ENCODE measurements at regions not wholly inside any gene's neighbourhood (a gene's known extent, or its start where the extent isn't known, plus 50 kb on each side); places are given as distances from the start of the nearest gene placed in this dataset.
A peak's percentile ranks its signal among the peaks of the same experiment; 100 is the strongest.

DNA sequence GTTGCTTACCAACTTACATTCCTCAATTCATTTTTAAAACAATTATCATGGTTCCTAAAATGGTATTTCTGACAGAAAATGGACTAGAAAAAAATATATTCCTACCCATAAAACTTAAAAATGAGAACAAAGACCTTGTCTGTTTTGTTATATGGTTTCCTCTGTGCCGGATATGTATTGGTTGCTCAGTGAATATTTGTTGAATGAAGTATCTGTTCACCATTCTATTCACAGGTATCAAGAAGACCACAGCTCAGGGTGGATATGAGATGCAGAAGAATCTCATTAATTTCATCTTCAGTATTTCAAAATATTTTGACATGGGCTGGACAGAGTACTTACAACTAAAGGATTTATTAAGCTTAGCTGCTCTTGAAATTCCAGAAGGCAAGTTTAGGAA lies 58.1 kb downstream of the TUSC7 start:
- DNase-seq = no peak

DNA sequence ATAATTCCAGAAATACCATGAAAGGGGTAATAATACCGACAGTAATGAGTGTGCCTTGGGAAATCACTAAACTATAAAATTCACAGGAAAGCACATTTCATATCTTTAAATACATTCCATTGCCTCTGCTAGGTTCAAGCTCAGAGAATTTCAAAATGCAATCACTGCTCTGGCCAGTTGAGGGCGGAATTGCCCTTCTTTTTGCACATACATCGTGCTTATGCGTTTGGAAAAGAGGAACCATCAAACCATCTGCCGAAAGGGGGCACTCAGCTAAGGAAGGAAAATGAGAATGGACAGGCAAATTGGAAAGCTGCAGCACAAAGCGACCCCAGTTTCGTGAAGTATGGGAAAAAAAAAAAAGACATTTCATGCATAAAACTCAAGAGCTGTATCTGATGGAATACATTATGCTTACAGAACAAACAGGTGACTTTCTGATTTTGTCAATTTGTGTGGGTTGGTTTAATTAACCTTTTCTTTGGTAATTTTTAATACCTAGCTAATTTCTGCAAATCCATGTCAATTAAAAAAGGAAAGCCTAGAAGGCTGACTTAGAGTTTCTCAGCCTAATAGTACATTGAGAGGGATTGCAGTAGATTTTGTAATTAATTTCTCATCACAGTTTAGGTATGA lies 61.4 kb downstream of the TUSC7 start:
- peak; percentile 47 for DNase-seq

DNA sequence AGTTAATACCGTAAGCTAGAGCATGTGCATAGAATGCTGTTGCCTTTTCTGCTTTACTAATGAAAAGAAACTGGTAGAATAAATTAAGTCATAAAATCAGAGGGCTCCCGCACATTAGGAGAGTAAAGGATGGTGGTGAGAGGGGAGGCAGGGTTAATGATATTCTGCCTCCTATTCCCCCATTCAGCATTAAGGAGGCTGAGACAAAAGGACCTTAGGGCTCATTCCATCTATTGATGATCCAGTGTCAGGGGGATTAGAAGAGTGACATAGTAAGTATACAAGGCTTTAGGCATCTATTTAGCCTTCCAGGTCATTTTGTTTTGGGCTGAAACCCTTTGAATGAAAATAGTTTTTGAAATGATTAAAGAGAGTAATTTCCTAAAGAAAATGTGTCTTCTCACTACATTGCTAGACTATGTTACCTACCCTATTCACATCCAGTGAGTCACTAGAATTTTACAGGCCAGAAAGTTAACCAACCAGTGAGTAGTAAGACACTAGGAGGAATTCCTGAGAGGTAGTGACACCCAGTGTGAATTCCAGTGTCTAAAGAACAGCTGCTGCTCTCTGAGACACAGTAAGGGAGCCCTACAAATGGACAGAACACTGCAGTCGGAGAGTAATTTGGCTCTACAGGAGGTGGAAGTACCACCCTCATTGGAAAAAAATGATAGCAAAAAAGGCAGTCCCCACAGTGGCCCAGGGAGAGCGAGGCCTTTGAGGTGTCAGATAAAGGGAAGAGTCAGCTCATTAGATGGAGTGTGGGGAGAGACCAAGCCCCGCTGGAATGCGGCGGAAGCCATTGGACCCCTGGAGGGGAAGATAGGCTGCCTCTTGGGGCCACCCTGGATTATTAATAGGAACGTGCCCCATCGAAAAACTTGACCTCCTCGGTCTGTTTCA lies 67.6 kb downstream of the TUSC7 start:
- DNase-seq = no peak

DNA sequence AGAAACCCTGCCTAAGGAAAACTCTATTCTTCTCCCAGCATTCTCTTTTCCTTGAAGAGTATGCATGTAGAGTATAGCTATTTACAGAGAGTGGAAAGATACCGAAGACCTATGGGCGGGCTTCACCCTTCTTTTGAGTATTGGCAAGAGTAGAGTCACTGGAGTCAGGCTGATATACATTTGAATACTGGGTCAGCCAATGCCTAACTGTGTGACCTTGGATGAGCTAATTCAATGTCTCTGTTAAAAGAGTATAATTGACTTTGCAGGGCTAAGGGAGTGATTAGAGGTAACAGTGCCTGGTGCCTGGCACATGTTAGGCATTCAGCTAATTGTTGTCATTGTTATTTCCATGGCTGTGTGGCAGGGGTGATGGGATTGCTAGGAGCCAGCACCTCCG lies 75.6 kb downstream of the TUSC7 start:
- no peak for DNase-seq

DNA sequence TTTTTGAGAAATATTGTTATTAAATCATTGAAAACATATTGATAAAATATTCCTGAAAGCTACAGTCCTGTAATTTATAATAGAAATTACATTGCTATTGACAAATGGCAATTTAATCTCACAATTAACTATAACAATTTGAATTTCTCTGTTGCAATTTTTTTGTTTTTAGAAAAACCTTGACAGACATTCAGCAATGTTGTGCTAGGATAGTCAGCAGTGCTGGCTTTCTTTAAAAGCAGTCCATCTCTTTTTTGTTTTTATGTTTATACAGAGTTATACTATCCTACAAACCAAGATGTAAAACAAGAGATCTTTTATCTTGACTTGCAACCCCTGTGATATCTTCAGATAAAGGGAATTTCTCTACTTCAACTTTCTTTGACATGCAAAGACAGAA lies 93.1 kb downstream of the TUSC7 start:
- no peak for DNase-seq

DNA sequence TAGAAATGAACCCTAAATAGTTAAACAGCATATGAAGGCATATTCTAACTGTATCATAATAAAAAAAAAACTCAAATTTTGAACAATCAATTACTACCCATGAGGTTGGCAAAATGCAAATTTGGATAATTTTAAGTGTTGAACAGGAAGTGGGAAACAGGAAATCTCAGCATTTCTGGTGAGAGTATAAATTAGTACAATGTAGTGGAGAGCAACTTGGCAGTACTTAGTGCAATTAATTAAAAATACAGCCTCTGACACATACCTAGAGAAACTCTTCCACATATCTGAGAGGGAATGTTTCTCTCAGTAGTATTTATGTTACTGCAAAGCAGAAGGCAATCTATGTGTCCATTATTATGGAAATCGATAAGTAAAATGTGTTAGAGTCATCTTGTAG lies 96.8 kb downstream of the TUSC7 start:
- no peak for DNase-seq

DNA sequence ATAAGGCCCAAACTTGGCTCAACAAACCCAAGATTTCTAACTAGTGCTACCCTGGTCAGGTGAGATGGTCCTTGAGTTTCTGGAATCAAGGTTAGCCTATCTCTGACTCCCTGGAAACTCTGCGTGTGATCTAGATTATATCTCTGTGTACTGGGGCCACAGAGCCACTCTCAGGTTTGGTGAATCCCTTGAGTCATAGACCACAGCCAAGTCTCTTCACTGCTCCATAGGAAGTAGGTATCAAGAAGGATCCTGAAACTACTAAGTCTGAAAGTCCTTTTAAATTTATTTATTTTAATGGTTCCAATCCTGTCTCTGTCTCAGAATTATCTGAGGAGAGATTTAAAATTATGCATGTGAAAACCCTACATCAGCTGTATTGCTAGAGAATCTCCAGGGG lies 99.1 kb downstream of the TUSC7 start:
- DNase-seq = no peak

DNA sequence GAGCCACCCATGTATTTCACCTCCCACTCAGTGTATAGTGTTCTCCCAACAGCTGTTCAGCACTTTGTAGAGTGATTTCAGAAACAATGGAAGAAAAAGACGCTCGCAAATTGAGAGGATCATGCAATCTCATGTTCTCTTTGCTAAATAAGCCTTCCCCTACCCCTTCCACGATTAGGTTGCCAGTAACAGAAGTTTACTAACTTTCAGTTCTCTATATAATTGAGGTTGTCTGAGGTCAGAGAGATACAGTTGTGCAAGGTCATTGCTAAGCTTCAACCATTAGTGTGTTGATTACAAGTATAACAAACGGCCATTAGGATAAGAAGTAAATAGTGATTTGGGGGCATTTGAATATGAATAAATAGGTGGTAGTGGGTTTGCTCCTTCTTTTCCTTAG lies 99.6 kb downstream of the TUSC7 start:
- DNase-seq = no peak

DNA sequence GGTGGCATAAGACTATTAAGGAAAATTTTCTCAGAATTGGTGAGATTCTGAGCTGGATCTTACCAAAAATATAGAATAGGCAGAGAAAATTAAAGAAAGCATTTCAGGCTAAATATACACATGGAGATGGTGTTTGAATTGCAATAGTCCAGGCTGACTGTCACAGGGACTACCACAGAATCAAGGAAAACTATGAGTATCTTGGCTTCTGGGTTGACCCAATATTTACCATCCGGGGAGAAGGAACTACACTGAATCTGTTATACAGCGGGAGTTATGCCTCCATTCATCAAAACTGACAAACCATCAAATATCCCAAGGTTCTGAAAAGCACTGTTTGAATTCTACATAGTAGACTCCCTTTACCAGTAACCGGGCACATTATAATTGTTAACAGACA lies 102.2 kb downstream of the TUSC7 start:
- DNase-seq = no peak

DNA sequence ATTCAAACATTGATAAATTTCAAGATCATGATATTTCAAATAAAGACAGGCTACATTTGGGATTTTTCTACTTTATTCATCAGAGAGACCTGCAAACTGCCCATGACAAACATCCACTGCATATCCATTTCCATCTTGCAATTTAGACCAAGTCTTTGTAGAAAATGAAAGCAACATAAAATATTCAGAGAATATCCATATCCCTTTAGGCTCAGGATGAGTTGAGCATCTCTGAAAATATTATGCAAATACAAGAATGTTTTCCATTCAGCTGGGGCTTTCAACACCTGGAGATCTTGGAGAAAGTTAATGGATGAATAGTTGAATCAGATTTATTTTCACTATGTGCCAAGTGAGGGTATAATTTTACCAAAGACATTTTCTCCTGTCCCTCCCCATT lies 103.4 kb downstream of the TUSC7 start:
- DNase-seq = no peak

DNA sequence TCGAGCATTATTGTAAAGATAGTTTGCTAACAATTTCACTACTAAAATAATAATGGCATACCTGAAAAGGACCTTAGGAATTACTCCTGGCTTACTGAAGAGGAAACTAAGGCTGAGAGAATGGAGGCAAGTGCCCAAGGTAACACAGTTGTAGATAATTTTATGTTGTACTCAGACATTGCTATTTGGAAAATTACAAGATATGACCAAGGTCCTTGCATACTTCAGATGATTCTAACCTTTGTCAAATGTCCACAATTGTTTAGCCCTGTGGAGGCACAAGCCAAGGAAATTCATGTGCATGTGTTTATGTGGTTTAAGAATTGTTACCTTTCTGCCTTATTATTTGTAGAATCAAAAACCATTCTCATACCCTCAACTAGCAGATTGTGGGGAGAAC lies 105.7 kb downstream of the TUSC7 start:
- no peak for DNase-seq

DNA sequence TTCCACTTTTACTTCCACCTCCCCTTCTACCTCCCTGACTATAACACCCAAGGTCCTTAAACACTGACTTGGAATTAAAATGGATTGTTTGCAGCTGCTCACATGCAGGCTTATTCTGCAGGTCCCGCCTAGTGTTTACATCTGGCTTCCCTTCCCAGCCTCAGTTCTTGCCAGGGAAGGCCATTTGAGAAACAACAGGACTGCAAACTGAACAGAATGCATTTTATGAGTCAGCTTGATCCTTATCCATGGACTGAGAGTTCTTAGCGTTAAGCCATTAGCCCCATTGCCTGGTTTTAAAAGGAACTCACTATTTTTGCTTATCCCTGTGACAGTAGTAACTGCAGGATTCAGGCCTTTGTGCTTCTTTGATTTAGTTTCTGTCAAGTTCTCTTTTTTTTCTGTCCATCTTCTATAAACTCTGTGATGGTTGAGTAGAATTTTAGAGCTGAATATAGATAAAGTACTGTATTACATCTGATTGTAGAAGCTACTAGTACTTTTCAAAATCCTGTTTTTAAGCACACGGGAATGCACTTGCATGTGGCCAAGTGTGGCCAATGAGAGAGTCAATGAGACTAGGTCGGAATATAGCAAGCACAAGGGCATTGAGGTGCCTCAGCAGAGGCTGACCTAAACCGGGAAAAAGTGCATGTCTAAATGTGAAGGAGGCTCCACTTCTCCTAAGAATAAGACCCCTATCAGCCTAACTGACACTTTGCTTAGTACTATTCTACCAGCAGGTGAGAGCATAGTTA lies 106.4 kb downstream of the TUSC7 start:
- DNase-seq = no peak

DNA sequence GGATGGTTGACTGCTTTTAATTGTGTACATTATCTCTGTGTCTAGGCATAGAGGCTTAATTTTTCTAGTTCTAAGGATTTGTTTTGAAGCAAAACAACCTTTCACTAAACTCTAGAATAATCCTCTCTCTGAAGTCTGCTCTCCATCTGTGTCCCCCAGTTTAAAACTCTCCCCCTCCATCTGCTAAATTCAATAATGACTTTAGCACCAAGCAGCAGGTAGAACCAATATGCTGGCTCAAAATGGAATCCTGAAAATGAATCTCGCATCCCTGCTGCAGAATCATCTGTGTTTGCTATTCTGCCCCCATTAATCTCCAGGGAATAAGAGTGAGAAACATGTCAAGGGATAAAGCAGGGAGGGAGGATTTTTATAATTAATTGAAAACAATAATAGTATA lies 111.8 kb downstream of the TUSC7 start:
- no peak for DNase-seq

DNA sequence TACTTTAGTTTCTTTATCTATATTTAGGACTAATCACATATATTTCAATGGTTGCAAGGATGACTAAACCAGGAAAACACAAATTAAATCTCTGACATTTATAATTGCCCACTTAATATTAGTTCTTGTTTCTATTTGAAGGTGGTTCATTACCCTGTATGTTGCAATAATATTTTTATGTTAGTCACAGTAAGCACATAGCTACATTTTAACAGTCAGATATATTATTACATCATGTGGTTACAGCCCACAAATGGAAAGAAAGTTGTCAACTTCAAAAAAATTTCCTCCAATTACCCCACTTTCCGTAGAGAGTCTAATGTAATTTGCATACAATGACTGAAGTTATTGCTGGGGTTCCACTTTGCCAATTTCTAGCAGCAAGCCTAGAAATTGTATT lies 114.6 kb downstream of the TUSC7 start:
- DNase-seq = no peak

DNA sequence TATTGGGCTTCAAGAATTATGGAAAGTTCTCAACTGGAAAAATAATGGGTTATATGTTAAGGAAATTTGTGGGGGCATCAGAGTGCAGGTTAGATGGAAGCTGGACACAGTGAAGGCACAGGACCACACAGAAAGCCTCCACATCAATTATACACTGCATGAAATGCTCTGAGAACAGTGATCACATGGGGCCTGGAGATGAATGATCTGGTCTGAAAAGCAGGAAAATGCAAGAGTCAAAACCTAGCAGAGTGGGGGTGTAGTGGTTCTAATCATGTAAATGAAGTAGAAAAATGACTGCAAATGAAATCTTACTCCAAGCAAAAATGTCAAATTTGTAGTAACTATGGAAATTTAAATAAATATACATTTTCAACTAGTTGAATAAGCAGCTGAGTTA lies 123.6 kb downstream of the TUSC7 start:
- no peak for DNase-seq

DNA sequence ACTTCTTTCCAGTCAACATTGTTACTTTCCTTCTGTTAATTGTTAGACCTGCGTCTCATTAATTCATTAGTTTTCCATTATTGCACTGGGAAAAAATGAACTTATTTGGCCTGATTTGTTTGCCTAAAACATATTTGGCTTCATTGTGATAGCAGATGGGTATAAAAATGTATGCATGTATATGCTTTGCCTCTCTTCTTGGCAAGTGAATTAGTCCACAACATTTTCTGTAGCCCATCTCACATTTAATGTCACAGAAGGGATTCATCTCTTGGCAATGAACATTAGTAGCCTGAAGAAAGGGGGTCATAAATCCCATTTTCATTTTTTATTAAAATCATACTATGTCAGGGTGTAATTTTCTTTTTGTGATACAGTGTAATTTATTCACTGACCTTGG lies 125.2 kb downstream of the TUSC7 start:
- DNase-seq = no peak

DNA sequence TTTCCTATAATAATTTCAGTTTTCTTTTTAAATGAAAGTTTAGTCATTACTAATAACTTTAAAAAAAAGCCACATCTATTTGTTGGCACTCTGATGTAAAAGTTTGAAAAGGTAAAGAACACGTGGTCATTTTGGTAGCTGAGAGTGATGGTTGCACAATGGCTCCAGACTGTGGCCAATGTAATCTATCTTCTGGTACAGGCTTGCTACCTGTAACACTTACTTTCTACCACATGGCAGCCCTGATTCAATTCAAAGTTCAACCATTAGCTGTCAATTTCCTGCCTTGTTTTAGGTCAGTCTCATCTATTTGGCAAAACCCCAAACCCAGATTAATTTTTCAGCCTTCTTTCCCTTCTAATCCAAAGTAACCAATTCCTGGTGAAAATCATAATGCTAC lies 126.1 kb downstream of the TUSC7 start:
- DNase-seq = no peak

DNA sequence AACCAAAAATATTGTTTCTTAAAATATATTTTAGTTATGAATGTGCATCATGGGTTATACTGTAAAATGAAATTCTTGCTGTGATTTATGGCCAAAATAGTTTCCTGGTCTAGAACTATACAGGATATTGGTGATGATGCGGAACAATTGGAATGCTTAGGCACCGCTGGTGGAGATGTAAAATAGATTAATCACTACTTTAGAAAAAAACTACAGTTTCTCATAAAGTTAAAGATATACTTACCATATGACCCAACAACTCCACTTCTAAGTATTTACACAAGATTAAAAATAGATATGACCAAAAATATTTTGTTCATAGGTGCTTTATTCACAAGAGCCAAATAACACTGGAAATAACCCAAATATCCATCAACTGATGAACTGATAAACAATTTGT lies 126.7 kb downstream of the TUSC7 start:
- DNase-seq = no peak

DNA sequence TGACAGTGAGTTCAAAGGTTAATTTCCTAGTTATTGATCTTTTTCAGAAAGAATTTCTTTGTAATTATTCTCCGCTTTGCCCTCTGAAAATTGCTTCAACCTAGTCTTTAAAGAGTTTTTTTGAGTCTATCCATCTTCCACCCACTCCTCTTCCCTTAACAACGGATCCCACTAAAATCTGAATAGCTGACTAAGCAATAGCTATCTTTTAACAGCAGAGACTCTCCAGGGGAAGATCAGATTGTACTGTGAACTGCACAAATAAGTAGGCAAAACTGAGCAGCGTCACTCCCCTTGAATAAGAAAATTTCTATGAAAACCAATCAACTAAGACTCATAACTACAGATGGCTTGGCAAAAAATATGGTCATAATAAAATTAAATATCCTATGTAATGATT lies 127.9 kb downstream of the TUSC7 start:
- DNase-seq = no peak

DNA sequence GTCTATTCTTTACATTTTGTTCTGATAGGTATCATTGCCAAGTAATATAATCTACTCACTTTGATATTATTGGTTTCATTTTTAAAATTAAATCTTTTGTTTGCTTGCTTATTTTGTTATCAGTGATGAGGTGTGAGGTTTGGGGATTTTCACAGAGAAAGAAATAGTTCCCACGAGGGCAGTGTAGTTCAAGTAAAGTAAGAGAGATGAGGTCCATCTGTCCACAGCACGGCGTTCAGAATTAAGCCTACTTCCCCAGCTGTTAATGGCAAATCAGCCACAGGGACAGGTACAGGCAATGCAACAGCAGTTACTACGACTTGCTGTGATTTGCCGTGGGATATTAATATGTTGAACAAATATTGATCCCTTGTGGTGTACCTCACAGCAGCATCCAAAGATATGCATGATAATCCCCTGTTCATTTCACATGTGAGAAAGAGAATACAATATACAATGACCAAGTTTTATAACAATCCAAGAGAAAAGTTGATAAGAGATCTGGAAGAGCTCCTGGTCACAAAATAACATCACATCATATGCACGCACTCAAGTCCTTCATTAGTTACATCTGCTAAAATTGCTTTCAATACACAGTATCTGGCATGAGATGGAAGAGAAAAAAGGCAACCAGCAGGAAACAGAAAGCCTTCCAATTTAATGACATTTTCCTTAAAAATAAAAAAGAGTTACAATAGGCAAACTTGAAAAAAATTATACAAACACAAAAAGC lies 131.6 kb downstream of the TUSC7 start:
- DNase-seq = no peak

DNA sequence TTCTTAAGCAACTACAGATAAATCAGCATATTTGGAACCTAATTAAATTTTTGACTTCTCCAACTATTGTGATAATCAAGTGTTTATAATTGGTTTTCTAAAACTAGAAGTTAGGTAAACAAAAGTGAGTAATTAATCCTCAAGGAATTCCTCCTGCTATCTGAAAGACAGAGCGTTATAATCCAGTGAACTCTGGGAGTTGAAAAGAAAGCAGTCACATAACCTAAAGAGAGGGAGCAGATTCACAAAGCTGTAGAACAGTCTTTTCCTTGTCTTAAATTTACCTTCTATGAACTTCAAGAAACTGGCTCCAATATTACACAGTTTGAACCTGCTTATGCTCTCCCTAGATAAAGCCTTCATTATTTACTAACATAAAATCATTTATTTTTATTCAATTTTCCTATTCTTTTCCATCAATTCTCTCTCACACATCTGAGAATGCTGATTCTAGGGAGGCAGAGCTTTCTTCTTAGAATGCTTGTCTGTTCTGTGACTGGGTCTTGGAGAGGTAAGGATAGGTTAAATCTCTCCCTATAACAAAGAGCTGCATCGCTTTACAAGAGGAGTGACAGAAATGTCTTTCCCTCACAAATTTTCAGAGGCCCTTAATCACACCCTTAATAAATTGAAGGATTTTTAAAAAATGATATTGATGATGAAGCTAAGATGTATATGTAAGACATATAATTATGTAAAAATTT lies 132.8 kb downstream of the TUSC7 start:
- DNase-seq = no peak

DNA sequence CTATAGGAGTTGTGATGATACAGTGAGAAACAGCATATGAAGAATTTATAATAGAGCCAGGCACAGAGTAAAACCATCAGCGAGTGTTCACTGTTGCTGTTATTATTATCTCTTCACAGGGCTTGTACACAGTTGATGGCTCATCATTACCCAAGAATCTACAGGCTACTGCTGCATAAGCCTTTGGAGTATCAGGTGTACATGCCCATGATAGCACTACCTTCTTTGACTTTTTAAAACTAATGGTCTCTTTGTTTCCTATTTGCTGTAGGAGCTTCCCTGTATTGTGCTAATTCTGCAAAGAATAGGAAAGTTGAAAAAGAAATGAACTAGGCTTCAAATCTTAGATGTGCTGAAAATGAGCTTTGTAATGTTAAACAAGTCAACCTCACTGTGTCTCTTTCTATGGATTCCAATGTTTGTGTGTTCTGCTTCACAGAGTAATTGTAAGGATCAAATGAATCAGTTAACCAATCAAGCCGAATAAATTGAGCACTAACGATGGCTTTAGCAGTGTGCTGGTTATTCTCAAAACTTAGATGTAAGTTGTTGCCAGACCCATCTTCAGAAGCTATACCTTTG lies 138.8 kb downstream of the TUSC7 start:
- no peak for DNase-seq
